HCT116 (cell line): ENCODE measurements at regions not wholly inside any gene's neighbourhood (a gene's known extent, or its start where the extent isn't known, plus 50 kb on each side); places are given as distances from the start of the nearest gene placed in this dataset.

Source experiments
- CTCF ChIP-seq, 3 experiments: fragments of 200-600 bp in 1 of 3; sonication (generic) in 1 of 3; IDR thresholded peaks in 2 of 3; conservative IDR thresholded peaks in 1 of 3; 2 replicates each; pipeline ENCODE4 v1.5.1; 2012 to 2017; ENCODE audit warnings: low read depth in 2 of 3, low read length in 2 of 3, antibody characterized with exemption in 1 of 3, borderline replicate concordance in 1 of 3, control low read depth in 1 of 3, mild to moderate bottlenecking in 1 of 3, mixed read lengths in 1 of 3, mixed run types in 1 of 3, moderate library complexity in 1 of 3; ENCODE audit not compliant: insufficient read depth in 1 of 3
- EGR1 ChIP-seq: IDR thresholded peaks from 2 replicates; pipeline ENCODE4 v1.6.1; 2012; ENCODE audit warnings: low read depth
- ELF1 ChIP-seq: IDR thresholded peaks from 2 replicates; pipeline ENCODE4 v1.6.1; 2012; ENCODE audit warnings: low read depth, borderline replicate concordance
- EZH2 ChIP-seq: fragments of 200-600 bp; sonication (generic); IDR thresholded peaks from 2 replicates; pipeline ENCODE4 v1.6.1; 2017; ENCODE audit warnings: antibody characterized with exemption, mixed run types
- EZH2phosphoT487 ChIP-seq: fragments of 200-600 bp; IDR thresholded peaks from 2 replicates; pipeline ENCODE4 v1.6.1; 2018; ENCODE audit warnings: antibody characterized with exemption, borderline replicate concordance
- POLR2A ChIP-seq: IDR thresholded peaks from 2 replicates; pipeline ENCODE4 v1.7.0; 2011; ENCODE audit warnings: borderline replicate concordance; ENCODE audit not compliant: insufficient read depth, insufficient read length; ENCODE audit errors: extremely low read depth
- POLR2AphosphoS5 ChIP-seq: IDR thresholded peaks from 2 replicates; pipeline ENCODE4 v1.6.1; 2011; ENCODE audit warnings: mild to moderate bottlenecking, low read depth, low read length, moderate library complexity

DNA sequence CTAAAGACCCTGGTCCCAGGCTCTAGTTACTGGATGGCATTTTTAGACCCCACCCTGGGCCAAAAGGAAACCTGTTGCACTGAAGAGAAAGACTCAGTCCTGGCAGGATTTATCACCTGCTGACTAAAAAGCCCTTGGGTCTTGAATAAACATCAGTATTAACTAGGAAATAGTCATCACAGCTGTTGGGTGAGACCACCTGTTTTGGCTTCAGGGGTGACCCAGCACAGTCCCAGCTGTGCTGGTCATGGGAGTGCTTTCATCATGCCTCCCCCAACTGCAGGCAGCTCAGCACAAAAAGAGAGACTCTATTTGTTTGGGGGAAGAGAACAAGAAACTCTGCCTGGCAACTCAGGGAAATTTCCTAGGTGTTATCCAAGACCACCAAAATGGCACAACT lies 903.2 kb downstream of the C4orf33 start:
- TF ChIP-seq POLR2AphosphoS5 (no peak), EZH2 (no peak), ELF1 (no peak), CTCF (IDR thresholded peaks at IDR 0.05 in 2 of 3, conservative IDR thresholded peaks at IDR 0.05 in 1 of 3; ENCODE audit: borderline replicate concordance in 1 of 3, insufficient read depth in 1 of 3, low read depth in 2 of 3, low read length in 2 of 3) (no peak), EGR1 (no peak), EZH2phosphoT487 (no peak), POLR2A (no peak)
